Epithelial cell of proximal tubule (primary cell): ENCODE measurements at regions not wholly inside any gene's neighbourhood (a gene's known extent, or its start where the extent isn't known, plus 50 kb on each side); places are given as distances from the start of the nearest gene placed in this dataset.

Experiments
- DNase-seq: peaks from one replicate; pipeline ENCODE4 v3.0.0-alpha.2; 2011; ENCODE audit warnings: low read depth
- H3K4me3 ChIP-seq: 2 replicates; pipeline ENCODE4 v1.5.1; 2011; ENCODE audit warnings: low read depth, mild to moderate bottlenecking, low read length
- TF ChIP-seq, protein P1 (sequence below): conservative IDR thresholded peaks from 2 replicates; pipeline ENCODE4 v1.5.1; 2012; ENCODE audit warnings: low read depth, mild to moderate bottlenecking, low read length

DNA sequence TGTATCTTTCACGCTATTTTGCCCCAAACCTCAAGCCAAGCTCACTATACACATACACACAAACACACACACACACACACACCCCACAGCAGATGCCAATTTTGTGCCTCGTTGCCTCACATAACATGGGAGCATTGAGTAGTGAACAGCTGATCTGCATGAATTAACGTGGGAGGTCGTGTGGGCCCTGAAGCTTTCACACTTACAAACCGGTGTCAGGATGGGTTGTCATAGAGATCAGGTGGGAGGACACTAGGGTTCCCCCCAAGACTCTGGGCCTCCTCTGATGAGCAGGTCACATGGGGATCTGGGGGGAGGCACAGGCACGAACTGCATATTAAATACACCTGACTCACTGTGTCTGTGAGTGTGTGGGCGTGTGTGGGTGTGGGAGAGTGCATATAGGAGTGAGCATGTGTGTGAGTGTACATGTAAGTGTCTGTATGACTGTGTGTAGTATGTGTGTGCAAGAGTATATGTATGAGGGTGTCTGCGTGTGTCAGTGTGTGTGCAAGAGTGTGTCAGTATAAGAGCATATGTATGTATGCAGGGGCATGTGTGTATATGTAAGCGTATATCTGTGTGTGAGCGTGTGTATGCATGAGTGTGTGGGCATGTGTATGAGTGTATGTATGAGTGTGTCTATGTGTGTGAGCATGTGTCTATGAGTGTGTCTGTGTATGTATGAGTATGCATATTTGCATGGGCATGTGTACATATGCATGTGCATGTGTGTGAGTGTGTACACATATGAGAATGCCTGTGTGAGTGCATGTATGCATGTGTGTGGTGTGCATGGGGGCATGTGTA lies 370.4 kb downstream of the PREX1 start:
- TF ChIP-seq, protein P1, sequence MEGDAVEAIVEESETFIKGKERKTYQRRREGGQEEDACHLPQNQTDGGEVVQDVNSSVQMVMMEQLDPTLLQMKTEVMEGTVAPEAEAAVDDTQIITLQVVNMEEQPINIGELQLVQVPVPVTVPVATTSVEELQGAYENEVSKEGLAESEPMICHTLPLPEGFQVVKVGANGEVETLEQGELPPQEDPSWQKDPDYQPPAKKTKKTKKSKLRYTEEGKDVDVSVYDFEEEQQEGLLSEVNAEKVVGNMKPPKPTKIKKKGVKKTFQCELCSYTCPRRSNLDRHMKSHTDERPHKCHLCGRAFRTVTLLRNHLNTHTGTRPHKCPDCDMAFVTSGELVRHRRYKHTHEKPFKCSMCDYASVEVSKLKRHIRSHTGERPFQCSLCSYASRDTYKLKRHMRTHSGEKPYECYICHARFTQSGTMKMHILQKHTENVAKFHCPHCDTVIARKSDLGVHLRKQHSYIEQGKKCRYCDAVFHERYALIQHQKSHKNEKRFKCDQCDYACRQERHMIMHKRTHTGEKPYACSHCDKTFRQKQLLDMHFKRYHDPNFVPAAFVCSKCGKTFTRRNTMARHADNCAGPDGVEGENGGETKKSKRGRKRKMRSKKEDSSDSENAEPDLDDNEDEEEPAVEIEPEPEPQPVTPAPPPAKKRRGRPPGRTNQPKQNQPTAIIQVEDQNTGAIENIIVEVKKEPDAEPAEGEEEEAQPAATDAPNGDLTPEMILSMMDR = no peak
- DNase-seq = no peak
- no peak overlapping the region for H3K4me3 ChIP-seq

DNA sequence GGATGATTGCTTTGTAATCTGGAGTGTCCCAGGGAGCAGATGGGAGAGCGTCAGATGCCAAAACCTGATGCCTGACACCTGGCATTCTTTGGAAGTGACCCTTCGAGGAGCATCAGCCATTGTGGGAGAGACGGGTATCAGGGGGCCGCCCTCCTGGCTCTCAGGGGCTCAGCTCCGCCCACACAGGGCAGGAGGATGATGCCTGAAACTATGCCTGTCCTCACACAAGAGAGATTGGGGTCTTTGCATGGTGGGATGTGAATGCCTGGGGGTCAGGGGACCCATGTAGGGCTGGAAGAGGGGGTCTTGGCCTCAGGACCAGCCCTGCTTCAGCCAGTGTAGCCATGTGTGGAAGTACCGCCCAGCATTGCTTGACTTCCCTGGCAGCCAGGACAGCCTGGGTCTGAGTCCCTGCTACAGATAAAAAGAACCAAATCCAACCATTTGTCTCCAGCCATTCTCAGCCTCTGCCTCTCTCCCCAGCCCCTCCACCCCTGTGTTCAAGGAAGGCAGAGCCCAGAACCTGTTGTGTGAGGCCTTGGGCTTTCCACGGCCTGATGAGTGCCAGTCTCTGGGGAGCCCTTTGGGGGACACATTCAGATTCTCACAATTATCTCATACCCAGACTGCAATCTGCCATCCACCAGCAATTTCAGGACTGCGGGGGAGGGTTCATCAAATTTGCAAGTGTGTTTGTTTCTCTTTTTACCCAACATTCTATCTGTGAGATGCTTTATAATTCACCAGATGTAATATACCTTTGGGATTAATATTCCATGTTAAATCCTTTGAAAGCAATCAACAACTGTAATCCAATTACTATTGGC lies 371.2 kb downstream of the PREX1 start:
- DNase-seq = no peak
- no peak overlapping the region for H3K4me3 ChIP-seq
- TF ChIP-seq, protein P1 = no peak

DNA sequence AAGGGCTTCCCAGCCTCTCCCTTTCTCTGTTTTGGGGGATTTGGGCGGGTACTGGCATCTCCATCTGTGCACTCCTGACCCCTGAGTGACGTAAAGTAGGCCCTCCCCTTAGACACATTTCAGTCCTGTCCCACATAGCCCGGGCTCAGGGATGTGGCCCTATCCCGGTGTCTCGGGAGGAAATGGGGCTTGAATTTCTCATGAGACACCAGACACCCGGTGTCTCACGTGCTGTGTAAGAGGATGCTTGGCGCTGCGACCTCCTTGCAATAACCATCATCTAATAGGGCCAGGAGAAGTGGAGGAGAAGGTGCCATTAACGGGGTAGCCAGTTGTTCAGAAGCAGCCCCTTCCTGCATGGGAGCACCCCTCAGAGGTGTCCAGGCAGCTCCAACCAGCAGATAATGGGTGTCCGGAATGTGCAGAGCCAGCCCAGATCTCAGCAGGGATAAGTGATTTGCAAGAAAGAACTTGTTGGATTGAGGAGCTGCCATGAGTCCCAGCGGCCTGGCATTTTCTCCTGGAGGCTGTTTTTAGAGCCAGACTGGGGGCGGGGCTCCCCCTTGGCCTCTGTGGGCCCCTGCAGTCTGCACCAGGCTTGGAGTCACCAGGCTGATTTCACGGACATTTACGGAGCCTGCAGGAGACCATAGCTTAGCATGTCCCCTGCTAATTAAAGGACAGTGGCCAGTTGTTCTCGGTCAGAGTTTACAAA lies 372.0 kb downstream of the PREX1 start:
- DNase-seq = no peak
- no peak overlapping the region for H3K4me3 ChIP-seq
- TF ChIP-seq, protein P1 = no peak

DNA sequence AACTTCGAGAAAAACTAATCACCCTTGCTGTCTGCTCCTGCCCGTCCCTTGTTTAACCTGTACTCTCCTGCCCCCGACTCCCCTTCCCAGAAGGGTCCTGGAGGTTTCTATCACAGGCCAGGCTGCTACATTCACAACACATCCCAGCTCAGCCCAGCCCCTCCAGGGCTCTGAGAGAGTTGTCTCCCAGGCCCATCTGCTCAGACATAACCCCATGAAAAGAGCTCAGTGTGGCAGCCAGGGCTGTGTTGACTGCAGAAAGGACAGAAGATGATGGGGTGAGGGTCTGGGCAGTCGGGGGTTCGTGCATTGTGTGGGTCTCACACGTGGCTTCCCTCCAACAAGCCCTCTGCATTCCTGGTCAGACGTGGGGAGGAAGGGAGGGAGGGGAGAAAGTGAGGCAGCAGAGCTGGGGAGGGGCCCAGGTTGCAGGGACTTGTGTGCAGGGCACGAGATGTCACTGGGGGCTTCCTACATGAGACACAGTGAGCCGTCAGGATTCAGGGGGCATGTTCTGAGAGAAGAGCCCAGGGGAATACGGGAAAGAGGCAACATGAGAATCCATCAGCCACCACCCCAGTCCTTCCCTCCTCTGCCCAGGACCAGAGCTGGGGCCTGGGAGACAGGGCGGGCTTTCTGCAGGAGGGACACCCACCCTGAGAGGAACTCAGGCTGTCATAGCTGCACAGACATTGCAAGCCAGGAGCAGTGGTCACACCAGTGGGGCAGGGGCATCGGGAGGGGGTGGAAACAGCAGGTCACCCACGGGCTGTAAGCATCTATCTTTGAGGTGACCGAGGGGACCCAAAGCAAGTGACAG lies 372.9 kb downstream of the PREX1 start:
- TF ChIP-seq, protein P1 = no peak

DNA sequence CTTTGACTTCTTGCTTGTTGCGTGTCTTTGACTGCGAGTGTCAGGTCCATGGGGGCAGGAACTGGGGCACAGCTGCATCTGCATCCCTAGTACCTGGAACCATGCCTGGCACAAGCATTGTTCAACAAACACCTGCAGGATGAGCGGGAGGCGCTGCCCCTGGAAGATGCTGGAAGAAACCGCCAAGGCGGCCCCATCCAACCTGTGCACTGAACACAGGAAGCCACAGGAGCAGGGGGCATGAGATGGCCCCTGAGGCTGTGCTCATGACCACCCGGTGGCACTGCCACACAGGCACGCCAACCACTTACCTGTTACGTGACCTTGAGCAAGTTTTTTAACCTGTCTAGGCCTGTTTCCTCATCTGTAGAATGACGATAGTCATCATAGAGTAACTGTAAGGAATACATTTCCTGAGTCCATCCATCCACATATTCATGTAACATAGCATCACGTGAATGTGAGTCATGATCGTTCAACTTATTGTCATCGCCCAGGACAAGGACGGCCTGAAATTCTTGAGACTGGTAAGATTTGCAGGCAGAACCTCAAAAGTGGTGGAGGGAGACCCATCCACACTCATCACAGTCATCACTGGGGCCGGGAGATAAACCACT lies 374.2 kb downstream of the PREX1 start:
- TF ChIP-seq, protein P1 = no peak
- no peak for DNase-seq
- H3K4me3 ChIP-seq = no peak overlapping the region

More for the DNA sequence above, 372.9 kb downstream of the PREX1 start:
- no peak for DNase-seq
- no peak overlapping the region for H3K4me3 ChIP-seq

DNA sequence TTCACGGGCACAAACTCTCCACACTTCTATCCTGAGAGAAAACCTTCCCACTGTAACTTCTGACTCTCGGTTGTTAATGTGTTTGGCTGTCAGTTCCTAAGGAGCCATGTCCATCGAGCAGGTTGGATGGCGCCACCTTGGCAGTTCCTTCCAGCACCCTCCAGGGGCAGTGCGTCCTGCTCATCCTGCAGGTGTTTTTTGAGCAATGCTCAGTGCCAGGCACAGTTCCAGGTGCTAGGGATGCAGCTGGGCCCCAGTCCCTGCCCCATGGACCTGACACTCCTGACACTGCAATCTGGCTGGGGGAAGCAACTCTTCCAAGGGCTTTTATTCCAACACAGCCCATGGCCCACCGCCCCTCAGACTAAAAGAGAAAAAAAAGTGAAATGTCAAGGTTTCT lies 376.4 kb downstream of the PREX1 start:
- no peak overlapping the region for H3K4me3 ChIP-seq
- DNase-seq = no peak
- TF ChIP-seq, protein P1 = no peak
